Neuron (in vitro differentiated cells): ENCODE measurements at regions not wholly inside any gene's neighbourhood (a gene's known extent, or its start where the extent isn't known, plus 50 kb on each side); places are given as distances from the start of the nearest gene placed in this dataset.
"Not testable (repeated sequence)": the region's sequence is repeated elsewhere in the genome, so short reads cannot be mapped to it uniquely, and the experiment has no call there.

Experiments used
- H2AFZ ChIP-seq: one replicate; pipeline ENCODE4 v1.6.1; 2013; ENCODE audit warnings: low read depth, mild to moderate bottlenecking, inconsistent platforms, low read length, moderate library complexity
- H3K27me3 ChIP-seq: one replicate; pipeline ENCODE4 v1.6.1; 2013; ENCODE audit warnings: low read length; ENCODE audit not compliant: insufficient read depth
- H3K36me3 ChIP-seq: one replicate; pipeline ENCODE4 v1.6.1; 2013; ENCODE audit warnings: low read length; ENCODE audit not compliant: insufficient read depth
- H3K4me1 ChIP-seq: one replicate; pipeline ENCODE4 v1.6.1; 2013; ENCODE audit warnings: low read length; ENCODE audit not compliant: insufficient read depth
- H3K4me3 ChIP-seq: 2 replicates; pipeline ENCODE4 v1.5.1; 2013; ENCODE audit warnings: mild to moderate bottlenecking, low read length, moderate library complexity
- H3K9me3 ChIP-seq: one replicate; pipeline ENCODE4 v1.6.1; 2013; ENCODE audit warnings: low read length

GRCh38 chr13:53101883-53102282 is 73.3 kb downstream of the OLFM4 start:
- Histone ChIP-seq H2AFZ (no peak overlapping the region), H3K9me3 (no peaks in the 10 kb centered on the region), H3K27me3 (no peaks in the 10 kb centered on the region), H3K4me1 (no peaks in the 10 kb centered on the region), H3K36me3 (no peaks in the 10 kb centered on the region), H3K4me3 (no peak overlapping the region)

GRCh38 chr13:53104136-53104535 is 75.5 kb downstream of the OLFM4 start:
- Histone ChIP-seq H2AFZ (no peak overlapping the region), H3K4me3 (no peak overlapping the region), H3K4me1 (no peaks in the 10 kb centered on the region), H3K36me3 (no peaks in the 10 kb centered on the region), H3K9me3 (no peaks in the 10 kb centered on the region), H3K27me3 (no peaks in the 10 kb centered on the region)

- Histone ChIP-seq H2AFZ (no peak overlapping the region), H3K4me1 (no peaks in the 10 kb centered on the region), H3K9me3 (no peaks in the 10 kb centered on the region), H3K27me3 (no peaks in the 10 kb centered on the region), H3K36me3 (no peaks in the 10 kb centered on the region), H3K4me3 (no peak overlapping the region)
Observed at GRCh38 chr13:53105477-53105876, 76.9 kb downstream of the OLFM4 start.

GRCh38 chr13:53105890-53106289 is 77.3 kb downstream of the OLFM4 start:
- H2AFZ ChIP-seq: no peak overlapping the region
- no peaks in the 10 kb centered on the region for H3K27me3 ChIP-seq
- no peak overlapping the region for H3K4me3 ChIP-seq
- no peaks in the 10 kb centered on the region for H3K9me3 ChIP-seq
- H3K36me3 ChIP-seq: no peaks in the 10 kb centered on the region
- no peaks in the 10 kb centered on the region for H3K4me1 ChIP-seq

GRCh38 chr13:53110181-53110580 is 81.6 kb downstream of the OLFM4 start:
- no peaks in the 10 kb centered on the region for H3K4me1 ChIP-seq
- H3K4me3 ChIP-seq: no peak overlapping the region
- no peaks in the 10 kb centered on the region for H3K36me3 ChIP-seq
- H2AFZ ChIP-seq: no peak overlapping the region
- H3K27me3 ChIP-seq: no peaks in the 10 kb centered on the region
- no peaks in the 10 kb centered on the region for H3K9me3 ChIP-seq

GRCh38 chr13:53110614-53111013 is 82.0 kb downstream of the OLFM4 start:
- Histone ChIP-seq H3K4me3 (no peak overlapping the region), H2AFZ (no peak overlapping the region)

GRCh38 chr13:53112522-53112921 is 83.9 kb downstream of the OLFM4 start:
- Histone ChIP-seq H2AFZ (no peak overlapping the region), H3K4me1 (no peaks in the 10 kb centered on the region), H3K36me3 (no peaks in the 10 kb centered on the region), H3K9me3 (peaks cover 3% of the 10 kb centered on the region), H3K4me3 (no peak overlapping the region), H3K27me3 (no peaks in the 10 kb centered on the region)

More at GRCh38 chr13:53110614-53111013, 82.0 kb downstream of the OLFM4 start:
- Histone ChIP-seq H3K9me3 (no peaks in the 10 kb centered on the region), H3K27me3 (no peaks in the 10 kb centered on the region), H3K4me1 (no peaks in the 10 kb centered on the region), H3K36me3 (no peaks in the 10 kb centered on the region)

- not testable (repeated sequence) for H2AFZ ChIP-seq, H3K9me3 ChIP-seq, H3K36me3 ChIP-seq, H3K4me3 ChIP-seq, H3K27me3 ChIP-seq
- peaks cover 10% of the 10 kb centered on the region for H3K4me1 ChIP-seq
Observed at GRCh38 chr13:53117048-53117447, 88.4 kb downstream of the OLFM4 start.

GRCh38 chr13:53121131-53121773 is 92.6 kb downstream of the OLFM4 start:
- Histone ChIP-seq H3K4me3 (no peak overlapping the region), H3K9me3 (peaks cover 3% of the 10 kb centered on the region), H3K4me1 (peaks cover 11% of the 10 kb centered on the region), H3K27me3 (no peaks in the 10 kb centered on the region), H3K36me3 (no peaks in the 10 kb centered on the region), H2AFZ (peak overlapping the region; percentile 19)

GRCh38 chr13:53121919-53122318 is 93.3 kb downstream of the OLFM4 start:
- no peak overlapping the region for H3K4me3 ChIP-seq
- H3K4me1 ChIP-seq: peaks cover 11% of the 10 kb centered on the region
- peak overlapping the region; percentile 19 for H2AFZ ChIP-seq
- no peaks in the 10 kb centered on the region for H3K36me3 ChIP-seq
- H3K9me3 ChIP-seq: peaks cover 3% of the 10 kb centered on the region
- no peaks in the 10 kb centered on the region for H3K27me3 ChIP-seq

GRCh38 chr13:53123536-53123935 is 94.9 kb downstream of the OLFM4 start:
- no peaks in the 10 kb centered on the region for H3K27me3 ChIP-seq
- H3K36me3 ChIP-seq: no peaks in the 10 kb centered on the region

GRCh38 chr13:53124623-53125022 is 96.0 kb downstream of the OLFM4 start:
- Histone ChIP-seq H3K36me3 (no peaks in the 10 kb centered on the region), H3K9me3 (no peaks in the 10 kb centered on the region), H3K27me3 (no peaks in the 10 kb centered on the region), H2AFZ (no peak overlapping the region), H3K4me1 (peaks cover 11% of the 10 kb centered on the region), H3K4me3 (no peak overlapping the region)

More at GRCh38 chr13:53123536-53123935, 94.9 kb downstream of the OLFM4 start:
- no peak overlapping the region for H2AFZ ChIP-seq
- no peaks in the 10 kb centered on the region for H3K9me3 ChIP-seq
- peaks cover 11% of the 10 kb centered on the region for H3K4me1 ChIP-seq
- H3K4me3 ChIP-seq: no peak overlapping the region

- H3K4me3 ChIP-seq: no peak overlapping the region
- no peaks in the 10 kb centered on the region for H3K9me3 ChIP-seq
- H3K27me3 ChIP-seq: no peaks in the 10 kb centered on the region
- H2AFZ ChIP-seq: no peak overlapping the region
- H3K4me1 ChIP-seq: peaks cover 3% of the 10 kb centered on the region
- H3K36me3 ChIP-seq: no peaks in the 10 kb centered on the region
Observed at GRCh38 chr13:53126841-53127245, 98.2 kb downstream of the OLFM4 start.

GRCh38 chr13:53127373-53127772 is 98.8 kb downstream of the OLFM4 start:
- Histone ChIP-seq H3K27me3 (no peaks in the 10 kb centered on the region), H2AFZ (no peak overlapping the region), H3K9me3 (no peaks in the 10 kb centered on the region), H3K4me3 (no peak overlapping the region), H3K36me3 (no peaks in the 10 kb centered on the region), H3K4me1 (no peaks in the 10 kb centered on the region)
